NCI-H2196 treated with DMSO at 0.1 percent for 48 hours (cell line): ENCODE measurements at regions not wholly inside any gene's neighbourhood (a gene's known extent, or its start where the extent isn't known, plus 50 kb on each side); places are given as distances from the start of the nearest gene placed in this dataset.
"Not testable (repeated sequence)": the region's sequence is repeated elsewhere in the genome, so short reads cannot be mapped to it uniquely, and the experiment has no call there.

ENCODE experiments used
- DNase-seq: peaks from one replicate; lab custom pipeline; 2025; ENCODE audit not compliant: unreplicated experiment; lab: John Stamatoyannopoulos, UW

DNA sequence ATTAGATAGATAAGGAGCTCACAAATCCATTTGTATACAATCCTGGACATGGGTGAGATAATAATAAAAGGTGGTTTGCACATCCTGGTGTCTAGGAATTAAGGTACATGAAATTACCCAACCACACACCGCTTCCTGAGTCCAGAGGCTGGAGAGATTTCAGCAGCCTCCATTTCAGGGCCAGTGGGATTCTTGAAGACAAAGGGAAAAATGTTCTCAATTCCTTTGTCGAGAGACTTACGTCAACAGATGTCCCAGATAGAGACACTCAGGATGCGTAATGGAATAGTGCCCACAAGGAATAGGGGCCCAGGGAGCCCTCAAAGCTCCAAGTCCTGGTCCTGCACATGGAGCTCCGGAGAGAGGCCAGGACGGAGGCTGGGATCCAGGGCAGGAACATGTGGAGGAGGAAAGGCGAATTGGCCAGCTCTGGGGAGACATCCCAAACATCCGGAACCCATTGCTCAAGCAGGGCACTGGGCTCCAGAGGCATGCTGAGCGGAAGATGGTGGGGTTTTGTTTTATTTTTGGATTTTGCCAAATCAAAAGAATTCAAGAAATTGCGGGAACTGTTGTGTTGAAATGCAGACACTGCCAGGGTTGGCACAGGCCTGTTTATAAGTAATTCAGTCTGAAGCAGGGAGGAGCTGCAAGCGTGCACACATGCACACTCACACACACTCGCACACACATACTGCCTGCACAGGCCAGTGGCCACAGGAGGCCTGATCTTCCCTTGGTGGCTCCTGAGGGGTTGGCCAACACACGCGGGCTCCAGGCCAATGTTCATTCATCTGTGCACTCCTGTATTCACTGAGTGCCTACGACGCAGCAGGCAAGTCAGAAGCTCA, 97.2 kb downstream of the NOG start:
- DNase-seq = no peak

DNA sequence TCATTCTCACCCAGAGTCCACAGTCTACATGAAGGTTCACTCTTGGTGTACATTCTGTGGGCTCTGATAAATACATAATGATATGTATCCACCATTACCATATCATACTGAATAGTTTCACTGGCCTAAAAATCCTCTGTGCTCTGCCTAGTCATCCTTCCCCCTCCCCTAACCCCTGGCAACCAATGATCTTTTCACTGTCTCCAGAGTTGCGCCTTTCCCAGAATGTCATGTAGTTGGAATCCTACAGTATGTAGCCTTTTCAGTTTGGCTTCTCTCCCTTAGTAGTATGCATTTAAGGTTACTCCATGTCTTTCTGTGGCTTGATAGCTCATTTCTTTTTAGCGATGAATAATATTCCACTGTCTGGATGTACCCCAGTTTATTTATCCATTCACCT, 101.3 kb downstream of the NOG start:
- no peak for DNase-seq

DNA sequence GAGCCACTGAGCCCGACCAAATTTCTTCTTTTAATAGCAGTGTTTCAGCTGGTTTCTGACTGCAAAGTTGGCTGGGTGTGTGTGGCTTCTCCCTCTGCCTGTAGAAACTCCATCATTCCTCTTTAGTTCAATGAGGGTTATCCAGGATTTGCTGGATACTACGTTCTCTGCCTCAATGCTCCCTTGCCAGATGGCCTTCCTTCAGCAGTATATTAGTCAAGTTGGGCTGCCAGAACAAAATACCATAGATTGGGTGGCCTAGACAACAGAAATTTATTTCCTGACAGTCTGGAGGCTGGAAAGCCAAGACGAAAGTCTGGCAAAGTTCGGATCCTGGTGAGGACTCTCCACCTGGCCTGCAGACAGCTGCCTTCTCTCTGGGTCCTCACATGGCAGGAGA, 103.7 kb downstream of the NOG start:
- no peak for DNase-seq

DNA sequence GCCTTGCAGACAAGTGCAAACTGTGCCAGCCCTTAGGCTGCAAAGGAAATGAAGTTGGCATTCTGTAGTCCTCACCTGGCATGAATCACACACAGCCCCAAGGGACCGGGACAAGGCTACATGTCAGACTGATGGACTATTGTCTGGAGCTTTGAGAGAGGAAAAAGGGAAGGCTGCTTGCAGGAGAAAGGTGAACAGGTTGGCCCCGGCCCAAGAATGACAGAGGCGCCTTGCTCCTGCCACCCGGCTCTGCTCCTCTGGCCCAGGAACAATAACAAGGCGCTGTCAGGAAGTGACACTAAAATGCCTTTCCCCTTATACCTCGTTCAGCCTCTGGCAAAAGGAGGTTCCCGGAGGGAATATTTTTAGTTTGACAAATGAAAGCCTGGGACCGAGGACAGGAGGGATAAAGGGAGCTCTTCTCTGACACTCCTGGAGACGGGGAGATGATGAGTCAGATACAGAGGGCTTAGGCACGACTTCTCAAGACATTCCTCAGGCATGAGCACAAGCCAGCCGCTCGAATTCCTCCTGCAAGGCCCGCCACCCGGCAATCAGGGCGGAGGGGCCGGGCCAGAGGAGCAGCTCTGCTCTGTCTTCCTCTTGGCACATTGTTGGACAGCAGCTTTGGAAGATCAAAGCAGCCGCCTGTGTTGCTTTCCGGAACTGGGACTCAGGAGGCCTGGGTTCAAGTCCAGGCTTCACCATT, 105.8 kb downstream of the NOG start:
- no peak for DNase-seq

DNA sequence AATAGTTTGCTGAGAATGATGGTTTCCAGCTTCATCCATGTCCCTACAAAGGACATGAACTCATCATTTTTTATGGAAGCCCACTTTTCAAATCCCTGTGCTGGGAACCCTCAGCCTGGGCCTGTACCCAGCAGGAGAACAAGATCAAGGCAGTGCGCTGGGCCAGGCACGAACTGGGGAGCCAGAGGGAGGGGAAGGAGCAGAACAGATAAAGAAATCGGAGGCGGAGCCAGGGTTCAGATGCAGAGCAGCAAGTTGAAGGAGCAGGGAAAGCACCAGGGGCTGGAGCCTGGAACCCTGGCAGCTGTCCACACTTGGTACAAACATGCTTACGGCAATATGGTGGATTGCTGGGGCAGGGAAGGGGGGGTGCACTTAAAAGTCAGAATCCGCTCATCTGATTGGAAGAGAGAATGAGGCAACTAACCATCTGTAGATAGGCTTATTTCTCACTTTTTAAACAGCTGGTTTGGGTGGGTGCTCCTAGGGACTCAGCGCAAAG, 107.5 kb downstream of the NOG start:
- DNase-seq = no peak

DNA sequence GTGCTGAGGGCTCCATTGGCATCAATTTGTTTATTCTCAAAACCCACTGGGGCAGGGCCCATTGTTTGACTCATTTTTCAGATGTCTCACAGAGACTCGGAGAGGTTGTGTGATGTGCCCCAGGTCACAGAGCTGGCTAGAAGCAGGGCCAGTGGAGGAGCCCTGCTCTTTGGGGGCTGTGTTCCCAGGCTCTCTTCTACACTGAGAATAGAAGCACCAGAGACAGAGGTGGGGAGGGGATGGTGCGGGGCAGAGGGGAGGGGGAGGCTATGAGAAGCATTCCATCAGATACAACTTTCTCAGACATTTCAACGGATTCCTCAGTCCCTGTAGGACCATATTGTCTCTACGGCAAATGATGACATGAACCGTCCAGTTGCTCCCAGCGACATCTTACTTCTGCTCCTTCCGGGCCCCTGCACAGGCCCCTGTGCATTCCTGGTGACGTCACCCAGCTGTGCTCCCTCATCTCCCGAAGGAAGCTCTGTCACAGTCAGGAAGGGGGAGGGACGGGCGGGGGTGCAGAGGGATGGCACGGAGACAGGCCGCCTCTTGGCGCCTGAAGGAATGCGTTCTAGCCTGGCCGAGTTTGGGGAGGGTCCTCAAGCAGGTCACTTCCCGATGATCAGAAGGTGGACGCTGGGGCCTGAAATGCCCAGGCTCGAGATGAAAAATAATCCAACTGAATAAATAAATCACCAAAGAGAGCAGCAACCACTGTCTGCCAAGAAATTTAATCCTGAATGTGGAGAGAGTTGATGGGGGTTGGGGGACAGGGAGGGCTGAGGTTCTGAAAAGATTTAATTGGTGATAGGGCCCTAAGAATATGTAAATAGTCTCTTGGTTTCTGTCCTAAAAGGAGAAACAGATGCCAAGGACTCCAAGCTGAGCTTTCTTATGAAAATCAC, 114.1 kb downstream of the NOG start:
- no peak for DNase-seq

DNA sequence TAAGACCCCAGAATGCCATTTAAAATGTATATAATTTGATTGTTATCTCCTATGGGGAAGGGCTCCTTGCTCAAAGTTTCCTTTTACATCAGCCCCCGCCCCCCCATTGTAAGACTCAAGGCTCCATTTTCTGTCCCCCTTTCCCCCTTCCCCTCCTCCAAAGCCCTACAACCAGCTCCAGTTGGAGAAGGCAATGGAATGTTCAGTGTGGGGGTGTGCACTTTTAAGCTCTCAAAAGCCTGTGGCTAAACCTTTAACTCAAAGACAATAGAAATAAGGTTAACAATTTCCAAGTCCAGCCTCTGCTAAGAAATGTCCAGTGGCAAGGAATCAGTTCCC, 114.7 kb downstream of the NOG start:
- no peak for DNase-seq

DNA sequence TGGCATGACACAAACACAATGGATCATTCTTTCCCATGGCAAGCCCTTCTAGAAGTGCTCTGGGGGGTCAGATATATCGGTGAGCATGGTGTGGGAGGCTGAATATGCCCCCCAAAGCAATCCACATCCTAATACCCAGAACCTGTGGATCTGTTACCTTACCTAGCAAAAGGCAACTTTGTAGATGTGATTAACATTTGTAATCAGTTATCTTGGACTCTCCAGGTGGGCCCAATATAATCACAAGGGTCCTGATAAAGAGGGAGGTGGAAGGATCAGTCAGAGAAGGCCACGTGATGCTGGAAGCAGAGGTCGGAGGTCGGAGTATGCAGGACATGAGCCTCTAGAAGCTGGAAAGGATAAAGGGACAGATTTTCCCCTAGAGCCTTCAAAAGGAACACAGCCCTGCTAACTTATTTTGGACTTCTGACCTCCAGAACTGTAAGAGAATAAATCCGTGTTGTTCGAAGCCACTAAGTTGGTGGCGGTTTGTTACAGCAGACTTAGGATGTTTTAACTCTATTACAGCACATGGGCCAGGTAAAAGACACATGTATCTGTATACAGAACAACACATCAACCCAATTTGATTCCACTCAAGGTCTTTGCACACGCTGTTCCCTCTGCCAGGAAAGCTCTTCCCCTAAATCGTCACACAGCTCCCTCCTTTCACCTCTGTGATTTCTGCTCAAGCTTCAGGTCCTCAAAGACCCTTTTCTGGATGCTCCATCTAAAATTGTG, 115.3 kb downstream of the NOG start:
- no peak for DNase-seq

DNA sequence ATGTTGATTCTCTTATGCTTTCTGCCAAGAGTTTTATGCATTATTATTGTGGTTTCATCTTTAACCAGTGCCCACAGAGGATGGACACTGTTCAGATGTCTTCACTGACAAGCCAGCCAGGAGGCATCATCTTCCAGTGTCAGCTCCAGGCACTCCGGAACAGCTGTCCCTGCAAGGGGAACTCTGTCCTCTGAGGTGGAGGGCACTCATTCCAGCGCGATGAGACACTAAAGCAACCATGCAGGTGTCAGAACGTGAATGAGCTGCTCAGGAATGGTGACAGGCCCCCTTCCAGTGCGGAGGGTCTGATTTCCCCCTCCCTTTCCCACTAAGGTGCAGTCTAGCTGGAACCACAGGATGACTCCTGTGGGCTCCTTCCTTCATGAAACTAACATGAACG, 117.5 kb downstream of the NOG start:
- no peak for DNase-seq

DNA sequence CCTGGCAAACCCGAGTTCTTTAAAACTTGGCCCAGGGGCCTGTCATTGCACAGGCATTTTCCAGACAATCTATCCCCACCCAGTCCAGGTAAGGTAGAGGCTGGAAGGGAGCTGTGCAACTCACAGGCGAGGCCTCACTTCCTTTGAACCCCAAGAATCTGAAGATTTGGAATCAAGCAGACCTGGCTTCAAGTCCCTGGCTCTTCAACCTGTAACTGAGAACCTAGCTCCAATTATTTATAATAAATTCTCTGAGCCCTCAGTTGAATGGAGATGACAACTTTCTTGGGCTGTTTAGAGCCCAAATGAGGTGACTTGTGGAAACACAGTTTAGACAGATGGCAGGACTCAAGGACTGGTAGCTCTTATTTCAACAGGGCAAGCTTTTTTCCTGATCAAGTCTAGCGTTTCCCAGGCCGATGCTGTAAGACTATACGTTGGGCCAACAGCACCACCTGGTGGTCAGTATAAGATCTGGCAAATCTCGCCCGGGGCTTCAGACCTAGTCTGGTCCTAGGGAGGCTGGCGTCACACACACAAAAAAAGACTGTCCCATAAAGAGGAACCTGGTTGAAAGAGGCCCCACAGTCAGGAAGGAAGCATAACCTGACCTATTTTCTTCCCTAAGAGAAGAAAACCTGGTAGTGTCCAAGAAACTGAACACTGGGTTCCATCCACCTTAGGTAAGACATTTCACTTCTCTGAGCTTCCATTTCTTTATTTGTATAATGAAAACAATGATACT, 117.9 kb downstream of the C17orf67 start:
- peak; percentile 68 for DNase-seq

DNA sequence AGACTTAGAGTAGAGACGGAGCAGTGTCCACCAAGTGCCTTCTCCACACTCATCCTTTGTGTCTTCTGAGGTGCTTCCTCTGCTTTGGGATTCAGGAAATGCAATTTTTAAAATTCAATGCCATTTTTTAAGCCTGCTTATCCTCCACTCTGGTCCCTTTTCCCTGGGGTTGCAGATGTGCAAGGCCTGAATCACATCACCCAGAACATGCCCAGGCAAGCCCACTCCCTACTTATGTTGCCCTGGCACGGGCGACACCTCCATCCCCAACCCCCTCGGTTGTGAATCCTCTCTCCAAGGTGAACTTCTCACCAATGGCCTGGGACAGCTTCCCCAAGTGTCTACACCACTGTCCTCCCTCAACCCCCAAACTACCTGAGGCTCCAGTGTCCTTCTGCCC, 116.2 kb downstream of the C17orf67 start:
- no peak for DNase-seq

DNA sequence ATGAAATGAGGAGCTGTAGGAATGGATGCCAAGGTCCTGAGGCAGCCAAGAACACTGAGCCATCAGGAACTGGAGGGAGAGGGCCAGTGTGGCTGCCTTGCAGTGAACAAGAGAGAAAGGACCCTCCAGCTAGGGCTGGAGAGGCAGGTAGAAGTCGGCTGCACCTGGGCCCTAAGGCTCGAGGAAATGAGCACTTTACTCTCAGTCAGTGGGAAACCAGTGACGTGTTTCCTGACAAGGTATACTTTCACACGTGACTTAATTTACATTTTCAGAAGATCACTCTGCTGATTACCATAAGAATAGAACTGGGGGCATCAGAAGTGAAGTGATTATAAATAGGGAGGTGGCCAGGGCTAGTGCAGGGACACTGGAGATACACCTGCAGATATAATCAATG, 115.2 kb downstream of the C17orf67 start:
- DNase-seq = no peak

DNA sequence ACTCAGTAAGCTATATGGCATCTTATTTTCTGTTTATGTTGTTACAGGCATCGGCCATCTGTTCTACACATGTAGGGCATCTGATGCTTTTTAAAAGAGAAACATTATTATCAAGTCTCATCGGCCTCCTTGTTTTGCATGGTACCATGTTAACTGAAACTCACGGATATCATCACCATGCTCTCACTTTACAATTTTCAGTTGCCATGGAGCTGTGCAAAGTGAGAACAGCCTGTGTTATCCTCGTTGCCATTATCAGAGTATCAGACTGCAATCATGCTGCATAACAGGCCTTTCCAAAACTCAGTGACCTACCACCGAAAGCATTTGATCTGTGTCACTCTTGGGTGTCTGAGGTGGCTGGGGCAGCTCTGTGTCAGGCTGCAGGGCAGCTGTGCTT, 110.3 kb downstream of the C17orf67 start:
- no peak for DNase-seq

DNA sequence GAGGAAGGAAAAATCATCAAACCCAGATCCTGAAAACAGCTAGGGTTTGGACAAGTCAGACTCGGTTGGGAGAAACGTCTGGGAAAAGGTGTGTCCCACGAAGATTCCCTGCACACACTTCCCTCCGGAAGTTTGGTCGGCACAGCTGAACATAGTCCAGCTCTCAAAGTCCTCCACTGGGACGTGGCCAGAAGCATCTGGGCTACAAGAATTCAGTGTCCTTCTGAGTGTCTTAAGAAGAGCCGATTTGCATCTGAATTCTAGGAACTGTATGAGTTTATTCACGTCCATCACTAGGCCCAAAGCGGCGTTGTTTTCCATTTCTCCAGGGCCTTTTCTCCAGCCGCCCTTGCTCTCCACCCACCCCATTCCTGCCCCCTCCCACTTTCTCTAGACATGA, 109.1 kb downstream of the C17orf67 start:
- no peak for DNase-seq

DNA sequence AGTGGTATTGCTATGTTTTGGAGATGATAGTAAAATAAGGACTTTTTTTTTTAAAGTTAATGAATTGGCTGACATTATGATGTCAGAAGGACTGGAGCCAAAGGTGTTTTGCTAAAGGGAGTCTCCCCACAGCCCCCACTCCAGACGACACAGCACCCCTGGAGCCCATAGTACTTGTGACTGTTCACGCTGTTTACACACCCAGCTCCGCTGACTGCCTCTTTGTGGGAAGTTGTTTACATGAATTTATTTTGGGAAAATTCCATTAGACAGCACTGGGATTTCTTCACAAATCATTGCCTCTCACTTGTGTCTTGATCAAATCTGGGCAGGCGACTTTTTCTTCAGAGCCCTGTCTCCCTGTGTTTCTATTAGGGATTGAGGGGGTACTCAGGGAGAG, 108.6 kb downstream of the C17orf67 start:
- DNase-seq = no peak

DNA sequence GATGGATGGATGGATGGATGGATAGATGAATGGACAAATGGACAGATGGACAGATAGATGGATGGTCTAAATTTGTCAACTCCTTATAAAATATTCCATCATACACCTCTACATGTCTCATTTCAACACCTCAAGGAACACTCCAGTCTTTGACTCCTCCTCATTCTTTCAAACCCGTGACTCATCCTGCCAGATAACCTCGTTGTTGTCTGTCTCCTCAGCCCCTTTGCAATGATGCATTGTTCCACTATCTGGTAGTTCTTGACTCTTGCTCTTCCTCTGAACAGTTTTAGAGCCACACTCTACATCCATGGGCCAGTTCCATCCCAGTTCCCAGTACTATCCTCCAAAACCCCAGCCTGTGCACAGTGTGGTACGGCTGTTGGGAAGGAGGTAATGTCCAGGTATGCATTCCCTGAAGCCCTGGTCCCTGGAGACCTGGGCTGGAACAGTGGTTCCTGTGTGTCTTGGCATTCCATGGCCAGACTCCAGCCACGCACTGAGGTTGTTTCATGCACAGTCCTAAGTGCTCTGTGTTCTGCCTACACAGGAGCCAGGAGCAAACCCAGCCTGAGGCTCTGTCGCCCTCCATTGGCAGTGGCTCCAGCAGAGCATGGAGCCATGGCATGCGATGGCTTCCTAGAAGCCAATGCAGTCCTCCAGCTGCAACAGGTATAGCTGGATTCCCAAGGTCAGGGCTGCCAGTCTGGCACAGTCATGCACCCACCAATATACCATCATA, 105.7 kb downstream of the C17orf67 start:
- DNase-seq = no peak

DNA sequence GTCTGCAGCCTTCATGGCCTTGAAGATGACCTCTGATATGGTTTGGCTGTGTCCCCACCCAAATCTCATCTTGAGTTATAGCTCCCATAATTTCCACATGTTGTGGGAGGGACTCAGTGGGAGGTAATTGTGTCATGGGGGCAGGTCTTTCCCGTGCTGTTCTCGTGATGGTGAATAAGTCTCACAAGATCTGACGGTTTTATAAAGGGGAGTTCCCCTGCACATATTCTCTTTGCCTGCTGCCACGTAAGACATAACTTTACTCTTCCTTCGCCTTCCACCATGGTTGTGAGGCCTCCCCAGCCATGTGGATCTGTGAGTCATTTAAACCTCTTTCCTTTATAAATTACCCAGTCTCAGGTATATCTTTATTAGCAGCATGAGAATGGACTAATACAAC, 102.6 kb downstream of the C17orf67 start:
- not testable (repeated sequence) for DNase-seq

DNA sequence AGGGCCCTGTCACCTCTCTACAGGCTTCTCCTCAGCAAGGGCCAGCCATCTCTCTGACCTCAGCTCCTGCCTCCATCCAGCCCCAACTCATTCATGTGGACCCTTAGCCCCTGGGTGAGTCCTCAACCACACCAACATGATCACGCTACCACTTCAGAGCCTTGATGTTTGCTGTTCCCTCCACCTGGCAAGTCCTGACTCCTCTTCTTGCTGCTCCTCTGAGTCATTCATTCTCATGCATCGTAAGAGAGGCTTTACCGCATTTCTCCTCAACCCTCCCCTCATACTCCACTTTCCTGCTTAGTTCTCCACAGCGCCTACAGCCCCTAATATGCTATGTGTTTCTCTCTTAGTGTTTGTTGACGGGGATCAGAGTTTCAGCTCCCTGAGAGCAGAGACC, 99.9 kb downstream of the C17orf67 start:
- no peak for DNase-seq

DNA sequence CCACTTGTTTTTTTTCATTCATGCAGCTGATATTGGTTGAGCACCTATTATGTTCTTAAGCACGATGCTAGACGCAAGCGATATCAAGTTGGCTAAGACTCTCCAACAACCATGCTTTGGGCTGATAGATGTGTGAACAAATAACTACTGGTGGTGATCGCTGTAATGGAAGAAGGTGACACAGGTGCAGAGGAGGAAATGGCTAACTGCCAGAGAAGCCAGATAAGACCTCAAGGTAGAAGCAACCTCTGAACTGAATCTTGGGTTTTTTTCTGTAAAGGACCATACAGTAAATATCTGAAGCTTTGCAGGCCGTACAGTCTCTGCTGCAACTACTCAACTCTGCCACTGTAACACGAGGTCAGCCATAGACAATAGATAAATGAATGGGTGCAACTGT, 97.9 kb downstream of the C17orf67 start:
- no peak for DNase-seq
